ENCODE measurements at regions not wholly inside any gene's neighbourhood (a gene's known extent, or its start where the extent isn't known, plus 50 kb on each side); places are given as distances from the start of the nearest gene placed in this dataset.

GRCh38 chr1:80047791-80048190 is 1041.3 kb upstream of the ADGRL4 start:
- no peak overlapping the region for H3K4me3 ChIP-seq (ENCODE audit: low read depth, low read length)
- peak; percentile 86 for DNase-seq (ENCODE audit: low read depth)

DNA sequence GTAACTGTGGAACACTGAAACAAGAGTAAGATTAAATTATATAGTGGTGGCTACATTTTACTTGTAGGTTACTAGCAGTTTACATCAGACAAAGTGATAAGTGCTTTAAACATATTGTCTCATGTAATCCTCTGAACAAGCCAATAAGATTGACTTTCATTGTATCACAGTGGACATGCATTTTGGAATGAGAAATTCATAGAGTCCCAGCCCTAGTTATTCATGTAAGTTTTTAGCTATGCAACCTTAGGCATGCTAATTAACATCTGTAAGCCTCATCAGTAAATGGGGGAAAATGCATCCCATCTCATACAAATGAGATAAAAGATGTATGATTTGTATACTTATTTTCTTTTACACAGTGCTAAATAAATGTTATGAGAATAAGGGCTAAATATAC is 1038.1 kb upstream of the ADGRL4 start:
- DNase-seq (ENCODE audit: low read depth), result no peak

DNA sequence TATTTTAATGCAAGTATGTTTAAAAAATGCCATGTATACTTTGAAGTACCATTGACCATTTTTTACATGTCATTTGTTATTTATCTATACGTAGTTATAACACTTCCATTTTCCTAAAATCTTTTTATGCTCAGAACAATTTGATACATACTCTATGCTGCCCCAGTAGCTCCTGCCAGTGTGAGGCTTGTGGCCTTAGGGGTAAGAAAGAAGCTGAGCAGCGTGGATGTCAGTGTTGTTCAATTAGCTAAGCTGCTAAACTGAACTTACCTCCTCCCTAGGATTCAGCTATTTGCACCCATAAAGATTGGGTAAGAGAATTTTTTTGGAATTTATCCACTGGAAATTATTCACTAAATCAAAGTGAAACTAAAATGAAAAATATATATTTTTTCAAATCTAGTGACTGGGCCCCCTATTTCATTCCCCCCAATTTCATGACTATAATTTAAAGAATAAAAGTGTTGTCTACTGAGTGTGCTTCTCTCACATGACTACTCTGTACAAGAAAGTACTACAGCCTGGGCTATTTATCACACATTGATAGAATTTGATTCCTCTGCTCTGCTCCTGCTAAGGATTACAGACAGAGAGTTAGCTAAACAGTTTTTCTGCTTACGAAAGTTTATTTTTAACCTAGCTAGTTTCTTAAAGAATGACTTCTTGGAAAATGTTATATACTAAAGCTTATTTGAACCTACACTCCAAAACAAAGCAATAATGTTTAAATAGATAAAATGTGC is 1030.3 kb upstream of the ADGRL4 start:
- H3K4me3 ChIP-seq (ENCODE audit: low read depth, low read length), result no peak overlapping the region
- DNase-seq (ENCODE audit: low read depth), result no peak

More for the DNA sequence above, 1038.1 kb upstream of the ADGRL4 start:
- no peak overlapping the region for H3K4me3 ChIP-seq (ENCODE audit: low read depth, low read length)

DNA sequence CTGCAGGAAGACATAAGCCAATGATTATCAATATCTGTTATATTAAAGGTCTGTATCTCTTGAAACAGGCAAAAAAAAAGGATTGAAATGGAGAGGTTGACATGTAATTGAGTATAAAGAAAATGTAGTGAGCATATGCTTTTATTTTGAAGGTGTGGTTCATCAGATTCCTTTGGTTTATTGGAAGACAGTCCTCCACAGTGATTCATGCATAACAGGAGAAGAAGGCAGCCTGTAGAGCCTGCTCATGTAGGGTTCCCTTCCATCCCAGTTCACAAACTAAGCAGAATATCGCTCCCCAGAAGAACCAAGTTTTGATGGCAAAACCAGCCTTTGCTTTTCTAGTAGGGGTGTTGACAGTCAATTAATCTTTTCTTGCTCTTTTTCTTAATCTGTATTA is 1016.8 kb upstream of the ADGRL4 start:
- H3K4me3 ChIP-seq (ENCODE audit: low read depth, low read length), result no peak overlapping the region
- no peak for DNase-seq (ENCODE audit: low read depth)

GRCh38 chr1:80021891-80022290 is 1015.4 kb upstream of the ADGRL4 start:
- no peak overlapping the region for H3K4me3 ChIP-seq (ENCODE audit: low read depth, low read length)
- DNase-seq (ENCODE audit: low read depth), result no peak

DNA sequence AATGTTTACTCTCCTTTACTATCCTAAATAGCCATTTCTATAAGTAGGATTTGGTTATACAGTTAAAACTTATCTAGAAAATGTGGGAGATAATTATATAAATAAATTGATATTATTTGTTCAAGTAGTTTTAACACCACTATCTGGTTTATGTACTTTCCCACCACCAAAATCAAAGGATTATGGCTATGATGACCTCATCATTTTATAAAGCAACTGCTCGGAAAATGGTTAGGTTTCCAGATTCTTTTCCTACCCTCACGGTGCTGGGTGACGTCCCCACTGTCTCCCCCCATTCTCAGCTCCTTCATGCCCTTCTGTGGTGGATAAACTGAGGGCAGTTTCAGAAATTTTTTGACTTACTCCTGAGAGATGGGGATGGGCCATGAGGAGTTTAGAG is 1011.8 kb upstream of the ADGRL4 start:
- H3K4me3 ChIP-seq (ENCODE audit: low read depth, low read length), result no peak overlapping the region
- no peak for DNase-seq (ENCODE audit: low read depth)

DNA sequence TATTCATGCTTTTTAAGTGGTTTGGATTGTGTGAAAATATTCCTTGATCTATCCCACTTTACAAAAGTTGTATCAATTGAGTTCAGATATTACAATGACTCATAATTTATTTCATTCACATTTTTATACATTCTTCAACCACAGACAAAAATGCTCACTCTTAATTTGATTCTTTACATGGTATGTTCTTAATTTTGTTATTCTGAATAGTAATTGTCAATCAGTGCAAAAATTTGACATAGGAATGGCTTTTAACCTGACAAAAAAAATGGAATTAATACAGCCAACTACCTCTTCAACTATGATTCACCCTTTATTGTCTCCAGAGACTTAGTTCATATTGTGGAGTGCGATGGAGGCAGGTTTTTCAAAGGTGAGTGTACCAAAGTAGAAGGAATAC is 1002.4 kb upstream of the ADGRL4 start:
- no peak overlapping the region for H3K4me3 ChIP-seq (ENCODE audit: low read depth, low read length)
- no peak for DNase-seq (ENCODE audit: low read depth)

DNA sequence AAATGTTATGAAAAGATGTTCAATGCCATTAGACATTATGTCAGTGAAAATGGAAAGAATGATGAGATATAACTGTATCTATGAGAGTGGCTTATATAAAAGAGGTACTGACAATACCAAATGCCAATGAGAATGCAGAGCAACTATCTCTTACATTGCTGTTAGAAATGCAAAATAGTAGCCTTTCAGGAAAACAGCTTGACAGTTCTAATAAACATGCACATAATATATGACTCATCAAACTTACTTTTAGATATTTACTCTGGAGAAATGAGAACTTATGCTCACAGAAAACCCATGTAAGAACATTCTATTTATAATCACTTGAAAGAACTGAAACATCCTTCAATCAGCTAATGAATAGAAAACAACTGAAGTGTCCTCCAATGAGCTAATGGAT is 996.7 kb upstream of the ADGRL4 start:
- no peak overlapping the region for H3K4me3 ChIP-seq (ENCODE audit: low read depth, low read length)
- DNase-seq (ENCODE audit: low read depth), result no peak

GRCh38 chr1:79988401-79988800 is 981.9 kb upstream of the ADGRL4 start:
- DNase-seq (ENCODE audit: low read depth), result no peak
- H3K4me3 ChIP-seq (ENCODE audit: low read depth, low read length), result no peak overlapping the region

GRCh38 chr1:79982211-79982610 is 975.7 kb upstream of the ADGRL4 start:
- peak; percentile 73 for DNase-seq (ENCODE audit: low read depth)
- H3K4me3 ChIP-seq (ENCODE audit: low read depth, low read length), result no peak overlapping the region

DNA sequence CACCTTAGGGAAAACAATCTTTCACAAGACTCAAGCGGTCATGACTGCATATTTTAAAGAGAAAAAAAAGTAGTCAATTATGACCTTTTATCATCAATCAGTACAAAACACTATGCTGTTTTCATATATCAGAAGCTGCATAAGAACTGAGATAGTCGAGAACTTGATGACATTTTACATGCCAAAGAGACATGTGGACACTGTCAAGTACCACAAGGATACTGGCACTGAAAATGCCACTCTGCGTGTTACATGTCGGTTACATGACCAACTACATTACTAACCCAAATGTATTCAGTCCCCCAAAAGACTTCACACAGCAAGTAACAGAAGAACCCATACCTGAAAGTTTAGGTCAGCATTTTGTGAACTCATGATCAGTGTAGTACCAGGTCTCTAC is 975.0 kb upstream of the ADGRL4 start:
- no peak overlapping the region for H3K4me3 ChIP-seq (ENCODE audit: low read depth, low read length)
- no peak for DNase-seq (ENCODE audit: low read depth)

DNA sequence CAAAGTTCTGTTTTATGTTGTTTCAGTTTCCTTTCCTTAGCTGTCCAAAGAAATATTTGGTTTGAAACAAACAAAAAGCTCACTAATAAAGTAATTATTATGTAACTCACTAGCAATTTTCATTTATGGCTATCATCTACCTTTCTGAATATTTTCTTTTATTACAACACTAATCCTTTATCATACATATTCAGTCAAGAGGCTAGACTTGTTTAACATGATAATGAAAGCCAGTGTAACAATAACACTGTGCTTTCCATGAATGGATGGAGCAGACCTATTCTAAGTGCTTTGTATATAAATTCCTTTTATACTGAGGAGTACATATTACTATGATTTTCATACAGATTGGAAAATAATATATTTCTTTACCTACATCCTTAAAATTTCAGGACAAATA is 972.8 kb upstream of the ADGRL4 start:
- no peak for DNase-seq (ENCODE audit: low read depth)
- no peak overlapping the region for H3K4me3 ChIP-seq (ENCODE audit: low read depth, low read length)

DNA sequence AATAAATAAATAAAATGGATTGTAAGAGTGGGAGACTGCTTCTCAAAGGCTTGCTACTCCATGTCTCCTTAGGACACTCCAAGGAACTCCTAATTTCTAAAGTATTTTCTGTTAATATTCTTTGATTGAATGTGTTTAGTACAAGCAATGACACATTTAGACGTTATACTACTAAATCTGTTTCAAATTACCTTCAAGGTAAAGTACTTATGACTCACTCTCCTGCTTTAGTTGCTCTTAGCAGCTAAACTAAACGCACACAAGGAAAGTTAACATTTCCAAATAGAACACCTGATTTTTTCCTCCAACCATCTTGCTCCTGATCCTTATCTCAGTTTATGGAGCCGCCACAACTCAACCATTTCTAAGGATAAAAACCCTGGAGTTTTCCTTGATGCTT is 969.8 kb upstream of the ADGRL4 start:
- no peak overlapping the region for H3K4me3 ChIP-seq (ENCODE audit: low read depth, low read length)
- DNase-seq (ENCODE audit: low read depth), result no peak

DNA sequence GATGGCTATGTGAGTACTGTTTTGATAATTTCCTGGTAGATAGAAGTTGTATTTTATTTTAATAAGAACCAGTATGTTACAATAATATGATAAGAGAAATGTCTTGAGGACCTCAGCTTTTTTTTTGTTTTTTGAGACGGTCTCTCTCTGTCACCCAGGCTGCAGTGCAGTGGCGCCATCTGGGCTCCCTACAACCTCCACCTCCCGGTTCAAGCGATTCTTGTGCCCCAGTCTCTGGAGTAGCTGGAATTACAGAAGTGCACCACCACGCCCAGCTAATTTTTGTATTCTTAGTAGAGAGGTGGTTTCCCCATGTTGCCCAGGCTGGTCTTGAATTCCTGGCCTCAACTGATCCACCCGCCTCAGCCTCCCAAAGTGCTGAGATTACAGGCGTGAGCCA is 968.1 kb upstream of the ADGRL4 start:
- H3K4me3 ChIP-seq (ENCODE audit: low read depth, low read length), result no peak overlapping the region
- DNase-seq (ENCODE audit: low read depth), result no peak

GRCh38 chr1:79969886-79970285 is 963.4 kb upstream of the ADGRL4 start:
- no peak for DNase-seq (ENCODE audit: low read depth)
- no peak overlapping the region for H3K4me3 ChIP-seq (ENCODE audit: low read depth, low read length)

DNA sequence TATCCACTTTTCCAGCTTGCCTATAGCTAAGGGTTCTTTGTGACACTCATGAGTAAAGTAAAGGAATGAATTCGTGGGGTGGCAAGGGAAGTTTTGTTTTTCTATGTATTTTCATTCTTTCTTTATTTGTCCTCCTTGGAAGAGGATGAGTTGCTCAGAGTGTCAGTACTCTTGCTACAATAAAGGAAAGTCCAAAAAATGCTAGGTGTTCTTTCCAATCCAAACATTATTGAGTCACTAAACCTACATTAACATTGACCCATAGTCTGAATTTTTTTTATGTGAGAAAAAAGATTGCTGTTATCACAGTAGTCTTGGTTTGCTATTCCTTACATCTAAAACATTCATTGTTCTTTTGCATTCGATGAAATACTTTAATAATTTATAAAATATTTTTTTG is 959.9 kb upstream of the ADGRL4 start:
- DNase-seq (ENCODE audit: low read depth), result no peak

DNA sequence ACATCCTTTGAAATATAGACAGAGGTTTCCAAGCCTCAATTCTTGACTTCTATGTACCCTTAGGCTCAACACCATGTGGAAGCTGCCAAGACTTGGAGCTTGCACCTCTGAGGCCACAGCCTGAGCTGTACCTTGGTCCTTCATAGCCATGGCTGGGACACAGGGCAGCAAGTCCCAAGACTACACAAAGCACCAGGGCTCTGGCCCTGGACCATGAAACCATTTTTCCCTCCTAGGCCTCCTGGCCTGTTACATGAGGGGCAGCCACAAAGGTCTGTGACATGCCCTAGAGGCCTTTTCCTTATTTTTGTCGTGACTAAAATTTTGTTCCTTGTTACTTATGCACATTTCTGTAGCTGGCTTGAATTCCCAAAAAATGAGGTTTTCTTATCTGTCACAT is 953.1 kb upstream of the ADGRL4 start:
- no peak overlapping the region for H3K4me3 ChIP-seq (ENCODE audit: low read depth, low read length)
- DNase-seq (ENCODE audit: low read depth), result no peak

More for the DNA sequence above, 959.9 kb upstream of the ADGRL4 start:
- no peak overlapping the region for H3K4me3 ChIP-seq (ENCODE audit: low read depth, low read length)

- no peak for DNase-seq (ENCODE audit: low read depth)
- H3K4me3 ChIP-seq (ENCODE audit: low read depth, low read length), result no peak overlapping the region
Observed at GRCh38 chr1:79955966-79956365, 949.4 kb upstream of the ADGRL4 start.

GRCh38 chr1:79950511-79950910 is 944.0 kb upstream of the ADGRL4 start:
- no peak for DNase-seq (ENCODE audit: low read depth)

DNA sequence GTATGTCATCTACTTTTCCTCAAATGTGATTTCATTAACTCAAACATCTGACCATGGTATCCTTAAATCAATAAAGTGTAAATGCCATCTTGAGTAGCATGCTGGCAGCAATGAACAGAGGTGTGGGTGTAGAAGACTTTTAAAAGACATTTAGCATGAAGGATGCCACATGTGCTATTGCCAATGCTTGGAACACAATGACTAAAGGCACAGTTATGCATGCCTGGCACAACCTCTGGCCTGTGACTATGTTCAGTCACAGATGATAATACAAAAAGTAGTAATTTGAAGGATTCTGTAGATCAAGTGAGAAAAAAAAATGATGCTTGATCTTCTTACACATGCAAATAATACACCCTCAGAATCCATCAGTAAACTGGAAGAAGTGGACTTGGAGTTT is 938.9 kb upstream of the ADGRL4 start:
- no peak for DNase-seq (ENCODE audit: low read depth)
- no peak overlapping the region for H3K4me3 ChIP-seq (ENCODE audit: low read depth, low read length)

More at GRCh38 chr1:79950511-79950910, 944.0 kb upstream of the ADGRL4 start:
- H3K4me3 ChIP-seq (ENCODE audit: low read depth, low read length), result no peak overlapping the region

- peak; percentile 3 for DNase-seq (ENCODE audit: low read depth)
- H3K4me3 ChIP-seq (ENCODE audit: low read depth, low read length), result no peak overlapping the region
Observed at GRCh38 chr1:79929356-79929755, 922.8 kb upstream of the ADGRL4 start.

GRCh38 chr1:79928901-79929300 is 922.4 kb upstream of the ADGRL4 start:
- DNase-seq (ENCODE audit: low read depth), result no peak
- no peak overlapping the region for H3K4me3 ChIP-seq (ENCODE audit: low read depth, low read length)

Data from skeletal muscle cell (primary cell).